ENCODE measurements at regions not wholly inside any gene's neighbourhood (a gene's known extent, or its start where the extent isn't known, plus 50 kb on each side); places are given as distances from the start of the nearest gene placed in this dataset.
"Not testable (repeated sequence)": the region's sequence is repeated elsewhere in the genome, so short reads cannot be mapped to it uniquely, and the experiment has no call there.

- H3K27me3 ChIP-seq, H3K9me3 ChIP-seq, ATAC-seq, H3K27ac ChIP-seq, H3K4me3 ChIP-seq, H3K4me1 ChIP-seq, H3K36me3 ChIP-seq: not testable (repeated sequence)
- no CpG with 5 or more reads among the region's 4 CpGs for WGBS, 2 donors (ENCODE audit: low coverage in 1 of 2)
Observed at GRCh38 chr2:97431169-97431725, 158.4 kb downstream of the ANKRD36B start.

- WGBS, 2 donors (ENCODE audit: low coverage in 1 of 2) = no CpG with 5 or more reads among the region's 2 CpGs
- not testable (repeated sequence) for H3K4me3 ChIP-seq, H3K36me3 ChIP-seq, H3K27ac ChIP-seq, H3K27me3 ChIP-seq, H3K4me1 ChIP-seq, H3K9me3 ChIP-seq
- peak; percentile 62 for ATAC-seq
Observed at GRCh38 chr2:97422376-97422775, 167.3 kb downstream of the ANKRD36B start.

DNA sequence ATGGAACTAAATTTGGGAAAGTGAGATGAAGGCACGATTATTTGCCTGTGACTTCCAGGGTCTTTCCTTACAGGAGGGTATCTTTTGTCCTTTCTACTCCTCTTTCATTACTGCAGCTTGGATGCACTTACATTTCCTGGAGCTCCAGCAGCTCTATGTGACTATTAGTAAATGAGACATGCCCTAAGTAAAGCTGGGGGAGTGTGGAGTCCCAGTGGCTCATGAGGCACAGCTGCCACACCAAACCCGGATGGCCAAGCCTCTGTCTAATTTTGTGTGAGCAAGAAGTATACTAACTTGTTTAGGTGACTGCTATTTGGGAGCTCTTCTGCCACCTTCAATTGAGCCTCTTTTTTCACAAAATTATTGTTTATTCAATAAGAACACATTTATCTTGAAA, 183.3 kb downstream of the ANKRD36B start:
- WGBS, 2 donors (ENCODE audit: low coverage in 1 of 2) = no CpG with 5 or more reads among the region's 2 CpGs
- not testable (repeated sequence) for H3K4me1 ChIP-seq, H3K36me3 ChIP-seq, H3K27ac ChIP-seq, H3K4me3 ChIP-seq, ATAC-seq, H3K9me3 ChIP-seq, H3K27me3 ChIP-seq

DNA sequence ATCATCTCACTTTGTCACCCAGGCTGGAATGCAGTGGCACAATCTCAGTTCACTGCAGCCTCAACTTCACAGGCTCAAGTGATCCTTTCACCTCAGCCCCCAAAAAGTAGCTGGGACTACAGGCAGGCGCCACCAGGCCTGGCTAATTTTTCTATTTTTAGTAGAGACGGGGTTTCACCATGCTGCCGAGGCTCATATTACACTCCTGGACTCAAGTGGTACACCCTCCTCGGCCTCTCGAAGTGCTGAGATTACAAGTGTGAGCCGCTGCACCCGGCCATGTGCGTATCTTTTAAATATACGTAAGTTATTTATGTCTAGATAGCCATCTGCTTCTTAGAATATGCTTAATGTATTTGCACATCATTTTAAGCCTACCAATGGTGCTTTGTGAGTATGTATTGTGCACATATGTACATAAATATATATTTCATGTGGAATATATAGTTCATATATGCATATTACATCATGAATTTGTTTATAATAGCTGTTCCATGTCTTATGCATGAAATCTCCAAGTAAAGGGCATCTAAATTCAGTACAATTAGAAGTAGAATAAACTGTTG, 184.4 kb downstream of the ANKRD36B start:
- not testable (repeated sequence) for H3K9me3 ChIP-seq, H3K36me3 ChIP-seq, H3K27ac ChIP-seq, ATAC-seq, H3K4me1 ChIP-seq, H3K27me3 ChIP-seq, H3K4me3 ChIP-seq
- no CpG with 5 or more reads among the region's 9 CpGs for WGBS, 2 donors (ENCODE audit: low coverage in 1 of 2)

DNA sequence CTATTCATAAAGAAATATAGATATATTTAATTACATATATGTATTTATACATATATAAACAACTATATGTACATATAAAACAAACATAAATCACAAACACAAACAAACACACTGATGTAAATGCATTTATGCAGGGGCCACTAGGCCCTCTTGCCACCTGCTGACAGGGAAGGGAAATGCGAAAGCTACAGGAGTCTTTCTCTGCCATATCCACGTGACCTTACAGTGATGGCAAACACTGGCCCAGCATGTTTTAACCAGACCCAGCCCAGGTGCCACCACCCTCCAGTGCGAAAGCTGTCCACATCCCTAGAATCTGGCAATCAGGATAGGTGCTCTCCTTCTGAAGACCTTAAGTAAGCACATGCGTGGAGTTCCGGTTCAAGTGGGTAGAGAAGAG, 187.0 kb downstream of the ANKRD36B start:
- not testable (repeated sequence) for H3K27me3 ChIP-seq, H3K27ac ChIP-seq, H3K4me1 ChIP-seq, H3K36me3 ChIP-seq, H3K9me3 ChIP-seq, H3K4me3 ChIP-seq, ATAC-seq
- WGBS, 2 donors (ENCODE audit: low coverage in 1 of 2) = no CpG with 5 or more reads among the region's 5 CpGs

- WGBS, 2 donors (ENCODE audit: low coverage in 1 of 2) = no CpG with 5 or more reads among the region's 4 CpGs
- H3K9me3 ChIP-seq, H3K4me3 ChIP-seq, H3K4me1 ChIP-seq, ATAC-seq, H3K27me3 ChIP-seq, H3K27ac ChIP-seq, H3K36me3 ChIP-seq: not testable (repeated sequence)
Observed at GRCh38 chr2:97395691-97396090, 194.0 kb downstream of the ANKRD36B start.

- H3K4me1 ChIP-seq, H3K27ac ChIP-seq, H3K4me3 ChIP-seq, ATAC-seq, H3K27me3 ChIP-seq, H3K9me3 ChIP-seq, H3K36me3 ChIP-seq: not testable (repeated sequence)
- no CpG with 5 or more reads among the region's 4 CpGs for WGBS, 2 donors (ENCODE audit: low coverage in 1 of 2)
Observed at GRCh38 chr2:97385803-97386202, 203.9 kb downstream of the ANKRD36B start.

DNA sequence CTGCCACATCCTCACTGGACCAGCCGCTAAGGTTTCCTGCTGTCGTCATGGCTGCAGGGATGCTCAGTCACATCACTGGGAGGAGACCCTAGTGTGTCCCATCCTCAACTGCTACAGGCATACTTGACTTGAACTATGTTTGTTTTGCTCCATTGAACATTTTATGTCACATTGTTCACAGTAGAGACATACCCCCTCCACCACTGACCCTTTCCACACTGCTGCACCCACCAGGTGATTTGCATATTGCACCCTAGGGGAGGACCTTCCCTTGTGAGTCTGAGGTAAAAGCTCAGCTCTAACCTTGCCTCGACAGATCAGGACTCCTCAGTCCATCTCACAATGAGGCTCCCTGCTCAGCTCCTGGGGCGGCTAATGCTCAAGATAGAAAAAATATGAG, 213.8 kb downstream of the ANKRD36B start:
- H3K27ac ChIP-seq, H3K4me1 ChIP-seq, ATAC-seq, H3K36me3 ChIP-seq, H3K4me3 ChIP-seq, H3K9me3 ChIP-seq, H3K27me3 ChIP-seq: not testable (repeated sequence)
- WGBS, 2 donors (ENCODE audit: low coverage in 1 of 2) = no CpG with 5 or more reads among the region's 4 CpGs

- ATAC-seq, H3K9me3 ChIP-seq: not testable (repeated sequence)
- no CpG with 5 or more reads among the region's 7 CpGs for WGBS, 2 donors (ENCODE audit: low coverage in 1 of 2)
Observed at GRCh38 chr2:97374426-97374825, 215.3 kb downstream of the ANKRD36B start.

GRCh38 chr2:97363159-97363558, 226.5 kb downstream of the ANKRD36B start:
- not testable (repeated sequence) for H3K27ac ChIP-seq, H3K36me3 ChIP-seq, H3K27me3 ChIP-seq, H3K9me3 ChIP-seq, H3K4me3 ChIP-seq, H3K4me1 ChIP-seq, ATAC-seq
- WGBS, 2 donors (ENCODE audit: low coverage in 1 of 2) = no CpG with 5 or more reads among the region's 4 CpGs

More at GRCh38 chr2:97374426-97374825, 215.3 kb downstream of the ANKRD36B start:
- H3K4me1 ChIP-seq, H3K27me3 ChIP-seq, H3K27ac ChIP-seq, H3K36me3 ChIP-seq, H3K4me3 ChIP-seq: not testable (repeated sequence)
